Endothelial cell of umbilical vein (primary cell): ENCODE measurements at regions not wholly inside any gene's neighbourhood (a gene's known extent, or its start where the extent isn't known, plus 50 kb on each side); places are given as distances from the start of the nearest gene placed in this dataset.

Experiments used
- EZH2 ChIP-seq: IDR thresholded peaks from 2 replicates; pipeline ENCODE4 v1.6.1; 2012; ENCODE audit warnings: borderline replicate concordance, low read depth, mild to moderate bottlenecking, moderate library complexity, low read length, inconsistent platforms; ENCODE audit not compliant: severe bottlenecking
- POLR2A ChIP-seq: IDR thresholded peaks from 2 replicates; pipeline ENCODE4 v1.6.1; 2012; ENCODE audit warnings: low read depth, mild to moderate bottlenecking, control low read depth, low read length
- POLR2AphosphoS5 ChIP-seq: IDR thresholded peaks from 2 replicates; pipeline ENCODE4 v1.6.1; 2012; ENCODE audit warnings: low read depth, mild to moderate bottlenecking, control low read depth, low read length, moderate library complexity; ENCODE audit not compliant: insufficient read depth
- TF ChIP-seq, protein P1 (sequence below), 2 donors: IDR thresholded peaks; 1 replicate in 1 of 2; 2 replicates in 1 of 2; pipeline ENCODE4 v1.5.1; 2011; ENCODE audit warnings: low read length in 2 of 2, mild to moderate bottlenecking in 2 of 2, moderate library complexity in 2 of 2, control low read depth in 1 of 2, inconsistent platforms in 1 of 2, low read depth in 1 of 2; ENCODE audit not compliant: insufficient read depth in 1 of 2; ENCODE audit errors: extremely low read depth in 1 of 2

DNA sequence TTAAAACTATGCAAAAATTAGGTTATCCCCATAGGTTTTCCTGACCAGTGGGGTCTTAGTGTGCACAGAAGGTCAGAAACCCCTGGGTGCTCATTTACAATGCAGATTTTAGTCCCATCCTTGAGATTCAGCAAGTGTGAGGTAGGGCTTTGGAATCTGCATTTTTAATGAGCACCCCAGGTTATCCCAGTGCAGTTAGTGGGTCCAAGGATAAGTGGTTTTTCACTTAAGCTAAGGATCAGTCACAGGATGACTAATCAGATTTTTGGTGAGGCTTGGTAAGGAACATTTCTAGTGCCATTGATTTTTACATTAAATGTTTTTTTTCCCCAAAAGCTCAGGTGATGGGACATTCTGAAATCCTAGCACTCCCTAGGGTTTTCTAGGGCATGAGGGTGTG lies 50.7 kb upstream of the MGAT5 start:
- TF ChIP-seq, protein P1, sequence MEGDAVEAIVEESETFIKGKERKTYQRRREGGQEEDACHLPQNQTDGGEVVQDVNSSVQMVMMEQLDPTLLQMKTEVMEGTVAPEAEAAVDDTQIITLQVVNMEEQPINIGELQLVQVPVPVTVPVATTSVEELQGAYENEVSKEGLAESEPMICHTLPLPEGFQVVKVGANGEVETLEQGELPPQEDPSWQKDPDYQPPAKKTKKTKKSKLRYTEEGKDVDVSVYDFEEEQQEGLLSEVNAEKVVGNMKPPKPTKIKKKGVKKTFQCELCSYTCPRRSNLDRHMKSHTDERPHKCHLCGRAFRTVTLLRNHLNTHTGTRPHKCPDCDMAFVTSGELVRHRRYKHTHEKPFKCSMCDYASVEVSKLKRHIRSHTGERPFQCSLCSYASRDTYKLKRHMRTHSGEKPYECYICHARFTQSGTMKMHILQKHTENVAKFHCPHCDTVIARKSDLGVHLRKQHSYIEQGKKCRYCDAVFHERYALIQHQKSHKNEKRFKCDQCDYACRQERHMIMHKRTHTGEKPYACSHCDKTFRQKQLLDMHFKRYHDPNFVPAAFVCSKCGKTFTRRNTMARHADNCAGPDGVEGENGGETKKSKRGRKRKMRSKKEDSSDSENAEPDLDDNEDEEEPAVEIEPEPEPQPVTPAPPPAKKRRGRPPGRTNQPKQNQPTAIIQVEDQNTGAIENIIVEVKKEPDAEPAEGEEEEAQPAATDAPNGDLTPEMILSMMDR (IDR thresholded peaks at IDR 0.05; ENCODE audit: extremely low read depth in 1 of 2, insufficient read depth in 1 of 2, low read depth in 1 of 2, low read length in 2 of 2) = no peak
- TF ChIP-seq POLR2AphosphoS5 (no peak), POLR2A (no peak), EZH2 (no peak)
